K562 (cell line): ENCODE measurements at regions not wholly inside any gene's neighbourhood (a gene's known extent, or its start where the extent isn't known, plus 50 kb on each side); places are given as distances from the start of the nearest gene placed in this dataset.

Experiments
- ATAC-seq: fragments of 200-7000 bp; cut with Tn5 transposase; 3 replicates; pipeline ENCODE4 v1.9.1; 2020; ENCODE audit warnings: moderate library complexity
- BruUV-seq: library from RNA; stranded (reverse); fragments of 400-500 nt; replicated peaks from 2 replicates; lab custom pipeline; 2021; lab: Mats Ljungman, UMichigan
- CTCF ChIA-PET: fragments of 300-600 bp; formaldehyde crosslinking; extraction: SDS; loops from one replicate; lab custom pipeline; 2021; ENCODE audit warnings: low intra/inter-chr PET ratio; lab: Yijun Ruan, JAX
- POLR2A ChIA-PET: fragments of 300-600, 350-650 bp; sonication (Branson Sonifier 250); formaldehyde crosslinking; extraction: SDS; loops from one replicate; lab custom pipeline; 2021; ENCODE audit warnings: antibody characterized with exemption, inconsistent platforms; lab: Yijun Ruan, JAX
- DNase-seq, 4 experiments: peaks; one replicate each; pipeline versions ENCODE4 v3.0.0 to v3.0.0-alpha.2; 2011 to 2018; ENCODE audit warnings: low spot score in 3 of 4, mixed read lengths in 3 of 4; ENCODE audit errors: extremely low read depth in 1 of 4
- FAIRE-seq: peaks from 2 replicates; lab custom pipeline; 2011; peaks lifted over from hg19 to GRCh38; lab: Jason Lieb, UNC
- H2AFZ ChIP-seq: 2 replicates; pipeline ENCODE4 v1.6.0; 2011; ENCODE audit warnings: low read depth, low read length, control low read depth, inconsistent platforms
- H3K27ac ChIP-seq: fragments of 200-600 bp; 3 replicates; pipeline ENCODE4 v1.8.0; 2011; ENCODE audit warnings: low read depth, mild to moderate bottlenecking, control low read depth, inconsistent platforms, low read length, moderate library complexity, mixed read lengths; ENCODE audit errors: extremely low read depth
- H3K27me3 ChIP-seq, 2 experiments: fragments of 300-600 bp in 1 of 2; 2 replicates in 1 of 2; 3 replicates in 1 of 2; pipeline versions ENCODE4 v1.6.0 to v1.8.0; 2011; ENCODE audit warnings: inconsistent platforms in 2 of 2, low read length in 2 of 2, mild to moderate bottlenecking in 1 of 2, mixed read lengths in 1 of 2, moderate library complexity in 1 of 2; ENCODE audit not compliant: control insufficient read depth in 2 of 2, insufficient read depth in 2 of 2
- H3K36me3 ChIP-seq: fragments of 300-600 bp; 3 replicates; pipeline ENCODE4 v1.8.0; 2011; ENCODE audit warnings: mild to moderate bottlenecking, low read length, inconsistent platforms; ENCODE audit not compliant: control insufficient read depth, insufficient read depth
- H3K4me1 ChIP-seq, 2 experiments: fragments of 200-600 bp in 1 of 2; replicated peaks in 1 of 2; 2 replicates in 1 of 2; 3 replicates in 1 of 2; pipeline versions ENCODE4 v1.5.1 to v1.8.0; 2011; ENCODE audit warnings: inconsistent platforms in 2 of 2, low read length in 2 of 2, mild to moderate bottlenecking in 1 of 2, mixed read lengths in 1 of 2, moderate library complexity in 1 of 2; ENCODE audit not compliant: control insufficient read depth in 2 of 2, insufficient read depth in 2 of 2
- H3K4me2 ChIP-seq: 2 replicates; pipeline ENCODE4 v1.6.1; 2011; ENCODE audit warnings: low read length, control low read depth, inconsistent platforms, mixed read lengths; ENCODE audit not compliant: insufficient read depth
- H3K4me3 ChIP-seq: fragments of 200-600 bp; sonication (generic), shearing (Covaris generic); 2 replicates; pipeline ENCODE4 v1.5.1; 2016; ENCODE audit warnings: control low read depth, inconsistent platforms
- H3K79me2 ChIP-seq: fragments of 200-600 bp; 3 replicates; pipeline ENCODE4 v1.8.0; 2011; ENCODE audit warnings: low read length, inconsistent platforms; ENCODE audit not compliant: control insufficient read depth, insufficient read depth
- H3K9ac ChIP-seq, 2 experiments: 2 replicates each; pipeline versions ENCODE4 v1.6.0 to v1.6.1; 2011; ENCODE audit warnings: low read depth in 2 of 2, low read length in 2 of 2, control low read depth in 1 of 2, inconsistent platforms in 1 of 2, mild to moderate bottlenecking in 1 of 2, mixed read lengths in 1 of 2; ENCODE audit not compliant: insufficient read depth in 1 of 2
- H3K9me1 ChIP-seq: one replicate; pipeline ENCODE4 v1.6.0; 2011; ENCODE audit warnings: inconsistent platforms, mild to moderate bottlenecking, low read length, moderate library complexity; ENCODE audit not compliant: control insufficient read depth, insufficient read depth
- H3K9me3 ChIP-seq: replicated peaks from 2 replicates; pipeline ENCODE4 v1.5.1; 2011; ENCODE audit warnings: low read depth, low read length, inconsistent platforms; ENCODE audit not compliant: control insufficient read depth, insufficient read depth
- H4K20me1 ChIP-seq: replicated peaks from 2 replicates; pipeline ENCODE4 v1.6.1; 2011; ENCODE audit warnings: low read length, inconsistent platforms, mixed read lengths; ENCODE audit not compliant: control insufficient read depth, insufficient read depth
- BCOR ChIP-seq: fragments of 450-650 bp; IDR thresholded peaks from 2 replicates; pipeline ENCODE4 v1.6.1; 2016
- C11orf30 ChIP-seq: fragments of 450-650 bp; IDR thresholded peaks from 2 replicates; pipeline ENCODE4 v1.6.1; 2016; ENCODE audit warnings: low read depth, mild to moderate bottlenecking
- CBFA2T3 ChIP-seq: fragments of 450-650 bp; IDR thresholded peaks from 2 replicates; pipeline ENCODE4 v1.6.1; 2017
- DNMT1 ChIP-seq: fragments of 450-650 bp; IDR thresholded peaks from 2 replicates; pipeline ENCODE4 v1.6.1; 2016; ENCODE audit warnings: antibody characterized with exemption, mild to moderate bottlenecking
- FOXA1 ChIP-seq: fragments of 450-650 bp; IDR thresholded peaks from 2 replicates; pipeline ENCODE4 v1.6.1; 2016; ENCODE audit warnings: mild to moderate bottlenecking, borderline replicate concordance
- FOXP1 ChIP-seq: sonication (generic); formaldehyde crosslinking; IDR thresholded peaks from 2 replicates; pipeline ENCODE4 v1.8.0; 2022; ENCODE audit warnings: mild to moderate bottlenecking, missing genetic modification reagents
- GTF2B ChIP-seq: IDR thresholded peaks from 2 replicates; pipeline ENCODE4 v1.6.1; 2011; ENCODE audit not compliant: insufficient read length; ENCODE audit errors: extremely low read depth
- KLF10 ChIP-seq: fragments of 250-450 bp; sonication (Bioruptor Pico); IDR thresholded peaks from 2 replicates; pipeline ENCODE4 v1.6.1; 2021; ENCODE audit warnings: matching md5 sums
- NFRKB ChIP-seq: fragments of 450-650 bp; IDR thresholded peaks from 2 replicates; pipeline ENCODE4 v1.6.1; 2016; ENCODE audit warnings: low read depth
- RBM14 ChIP-seq: fragments of 200-400 bp; formaldehyde crosslinking; IDR thresholded peaks from 2 replicates; pipeline ENCODE4 v1.6.1; 2018; ENCODE audit warnings: low read depth, mild to moderate bottlenecking, low read length, moderate library complexity, borderline replicate concordance; ENCODE audit not compliant: insufficient read depth
- RBM25 ChIP-seq: fragments of 200-400 bp; formaldehyde crosslinking; IDR thresholded peaks from 2 replicates; pipeline ENCODE4 v1.6.1; 2018; ENCODE audit warnings: low read length, low read depth, moderate library complexity; ENCODE audit not compliant: severe bottlenecking
- STAT6 ChIP-seq: sonication (generic); formaldehyde crosslinking; IDR thresholded peaks from 2 replicates; pipeline ENCODE4 v1.8.1; 2023; ENCODE audit warnings: mild to moderate bottlenecking, missing genetic modification reagents
- UBTF ChIP-seq, 2 experiments: IDR thresholded peaks; 2 replicates each; pipeline ENCODE4 v1.6.1; 2012; ENCODE audit warnings: improper control_type of control experiment in 2 of 2, low read depth in 2 of 2, low read length in 2 of 2, borderline replicate concordance in 1 of 2
- ZBTB17 ChIP-seq: fragments of 450-650 bp; formaldehyde crosslinking; IDR thresholded peaks from 2 replicates; pipeline ENCODE4 v1.4.0; 2020; ENCODE audit warnings: mild to moderate bottlenecking
- ZNF253 ChIP-seq: fragments of 250-450 bp; sonication (Bioruptor Pico); conservative IDR thresholded peaks from 2 replicates; pipeline ENCODE4 v1.6.1; 2021; ENCODE audit warnings: mild to moderate bottlenecking
- WGBS: fragments of 100-300 bp; shearing (Covaris generic); methylation state at CpG from one replicate; pipeline ENCODE4 v1.1.6; 2016; ENCODE audit warnings: low coverage, mixed read lengths; ENCODE audit not compliant: insufficient coverage; ENCODE audit errors: missing lambda C conversion rate; 5-methylcytosine and 5-hydroxymethylcytosine counted together
- in situ Hi-C: fragments of 300-500 bp; cut with MboI; formaldehyde crosslinking; loops from 4 replicates; pipeline ENCODE4 v1.15.0; 2018; ENCODE audit warnings: inconsistent platforms, mixed read lengths
- intact Hi-C: fragments of 100-400 bp; cut with micrococcal nuclease; formaldehyde crosslinking; loops from 2 replicates; pipeline ENCODE4 v1.14.2; 2022

GRCh38 chr14:87522575-87522974, 470.4 kb downstream of the GALC start (continued):
- no peak for TF ChIP-seq UBTF (IDR thresholded peaks at IDR 0.05; ENCODE audit: borderline replicate concordance in 1 of 2, low read depth in 2 of 2, low read length in 2 of 2)

- intact Hi-C loops: no loop called here
- CTCF ChIA-PET: no interaction called here
- Histone ChIP-seq H3K4me3 (no peak overlapping the region), H3K4me2 (no peak overlapping the region), H3K27me3 (no peaks in the 10 kb centered on the region), H3K4me1 (no peaks in the 10 kb centered on the region), H3K9me1 (no peaks in the 10 kb centered on the region), H3K9ac (no peak overlapping the region), H3K9me3 (no peaks in the 10 kb centered on the region), H3K79me2 (no peaks in the 10 kb centered on the region), H4K20me1 (no peaks in the 10 kb centered on the region), H2AFZ (no peak overlapping the region), H3K27ac (no peak overlapping the region), H3K36me3 (no peaks in the 10 kb centered on the region)
- BruUV-seq: no TSS peak
- TF ChIP-seq NFRKB (no peak), RBM25 (no peak), GTF2B (no peak), ZNF253 (no peak), FOXP1 (CRISPR knock-in tag) (no peak), BCOR (no peak), ZBTB17 (CRISPR knock-in tag) (no peak), CBFA2T3 (no peak), FOXA1 (no peak), RBM14 (no peak), C11orf30 (no peak), DNMT1 (no peak), KLF10 (CRISPR knock-in tag) (no peak), STAT6 (no peak)
- POLR2A ChIA-PET: no interaction called here
- no peak for ATAC-seq
- in situ Hi-C loops: no loop called here
- DNase-seq: no peak
- FAIRE-seq: no peak
- 0% methylated on average over 1 of the region's 1 CpG for WGBS
These were observed 484.6 kb downstream of the GALC start for GRCh38 chr14:87508333-87508732.
